GM12891 (cell line): ENCODE measurements at regions not wholly inside any gene's neighbourhood (a gene's known extent, or its start where the extent isn't known, plus 50 kb on each side); places are given as distances from the start of the nearest gene placed in this dataset.

Source experiments
- PAX5 ChIP-seq: IDR thresholded peaks from 2 replicates; pipeline ENCODE4 v1.6.1; 2011; ENCODE audit warnings: low read length, moderate library complexity, mild to moderate bottlenecking; ENCODE audit not compliant: insufficient read depth, severe bottlenecking
- POLR2A ChIP-seq: IDR thresholded peaks from 2 replicates; pipeline ENCODE4 v1.6.1; 2011; ENCODE audit warnings: low read depth, low read length, control low read depth
- POLR2AphosphoS5 ChIP-seq: IDR thresholded peaks from 2 replicates; pipeline ENCODE4 v1.6.1; 2011; ENCODE audit warnings: low read depth, low read length, control low read depth
- SPI1 ChIP-seq: IDR thresholded peaks from 2 replicates; pipeline ENCODE4 v1.6.1; 2011; ENCODE audit warnings: low read depth, low read length, control low read depth
- TAF1 ChIP-seq: IDR thresholded peaks from 2 replicates; pipeline ENCODE4 v1.6.1; 2011; ENCODE audit warnings: low read depth, low read length, control low read depth

GRCh38 chr2:156944871-156945270 lies 312.6 kb upstream of the GALNT5 start:
- TF ChIP-seq POLR2A, result no peak
- TF ChIP-seq SPI1, result no peak
- TF ChIP-seq POLR2AphosphoS5, result no peak
- TF ChIP-seq TAF1, result no peak
- no peak for TF ChIP-seq PAX5
